Thoracic aorta (tissue), 2 donors: ENCODE measurements at regions not wholly inside any gene's neighbourhood (a gene's known extent, or its start where the extent isn't known, plus 50 kb on each side); places are given as distances from the start of the nearest gene placed in this dataset.
A peak's percentile ranks its signal among the peaks of the same experiment; 100 is the strongest.

Source experiments
- ATAC-seq: fragments of 150-250 bp; one replicate; pipeline ENCODE4 v1.8.0; 2017; ENCODE audit warnings: low read depth; ENCODE audit not compliant: insufficient number of reproducible peaks, low FRiP score
- DNase-seq: peaks from one replicate; pipeline ENCODE4 v3.0.0-alpha.2; 2020; ENCODE audit warnings: low spot score
- H3K27ac ChIP-seq, 2 donors: fragments of 200-600 bp; sonication (generic); 1 replicate in 1 of 2; 2 replicates in 1 of 2; pipeline ENCODE4 v1.5.1; 2016; ENCODE audit warnings: mild to moderate bottlenecking in 2 of 2, moderate library complexity in 2 of 2
- H3K27me3 ChIP-seq: fragments of 200-600 bp; sonication (generic); replicated peaks from 2 replicates; pipeline ENCODE4 v1.6.0; 2016; ENCODE audit warnings: mild to moderate bottlenecking; ENCODE audit not compliant: insufficient read depth
- H3K36me3 ChIP-seq: fragments of 200-600 bp; sonication (generic); one replicate; pipeline ENCODE4 v1.5.1; 2016
- H3K4me1 ChIP-seq, 2 donors: fragments of 200-600 bp; sonication (generic); 1 replicate in 1 of 2; 2 replicates in 1 of 2; pipeline versions ENCODE4 v1.5.1 to v1.6.0; 2016; ENCODE audit warnings: low read depth in 2 of 2, mild to moderate bottlenecking in 1 of 2; ENCODE audit not compliant: control insufficient read depth in 1 of 2
- H3K4me3 ChIP-seq: fragments of 200-600 bp; sonication (generic); 2 replicates; pipeline ENCODE4 v1.5.1; 2016; ENCODE audit warnings: mild to moderate bottlenecking
- H3K9me3 ChIP-seq: fragments of 200-600 bp; sonication (generic); 2 replicates; pipeline ENCODE4 v1.5.1; 2016
- TF ChIP-seq, protein P1 (sequence below): fragments of 200-600 bp; sonication (generic); IDR thresholded peaks from one replicate; pipeline ENCODE4 v1.5.1; 2019; ENCODE audit warnings: antibody characterized with exemption

DNA sequence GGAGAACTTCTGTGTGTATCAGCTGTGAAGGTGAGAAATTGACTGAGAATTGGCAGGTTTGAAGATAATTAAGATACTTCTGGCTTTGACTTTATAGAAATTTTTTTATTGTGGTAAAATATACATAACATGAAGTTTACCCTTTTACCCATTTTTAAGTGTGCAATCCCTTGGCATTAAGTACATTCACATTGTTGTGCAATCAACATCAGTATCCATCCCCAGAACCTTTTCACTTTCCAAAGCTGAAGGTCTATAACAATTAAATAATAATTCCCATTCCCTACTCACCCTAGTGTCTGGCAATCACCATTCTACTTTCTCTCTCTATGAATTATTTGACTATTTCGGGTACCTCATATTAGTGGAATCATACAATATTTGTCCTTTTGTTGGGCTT, 69.9 kb downstream of the ACTBL2 start:
- TF ChIP-seq, protein P1, sequence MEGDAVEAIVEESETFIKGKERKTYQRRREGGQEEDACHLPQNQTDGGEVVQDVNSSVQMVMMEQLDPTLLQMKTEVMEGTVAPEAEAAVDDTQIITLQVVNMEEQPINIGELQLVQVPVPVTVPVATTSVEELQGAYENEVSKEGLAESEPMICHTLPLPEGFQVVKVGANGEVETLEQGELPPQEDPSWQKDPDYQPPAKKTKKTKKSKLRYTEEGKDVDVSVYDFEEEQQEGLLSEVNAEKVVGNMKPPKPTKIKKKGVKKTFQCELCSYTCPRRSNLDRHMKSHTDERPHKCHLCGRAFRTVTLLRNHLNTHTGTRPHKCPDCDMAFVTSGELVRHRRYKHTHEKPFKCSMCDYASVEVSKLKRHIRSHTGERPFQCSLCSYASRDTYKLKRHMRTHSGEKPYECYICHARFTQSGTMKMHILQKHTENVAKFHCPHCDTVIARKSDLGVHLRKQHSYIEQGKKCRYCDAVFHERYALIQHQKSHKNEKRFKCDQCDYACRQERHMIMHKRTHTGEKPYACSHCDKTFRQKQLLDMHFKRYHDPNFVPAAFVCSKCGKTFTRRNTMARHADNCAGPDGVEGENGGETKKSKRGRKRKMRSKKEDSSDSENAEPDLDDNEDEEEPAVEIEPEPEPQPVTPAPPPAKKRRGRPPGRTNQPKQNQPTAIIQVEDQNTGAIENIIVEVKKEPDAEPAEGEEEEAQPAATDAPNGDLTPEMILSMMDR, result no peak
- Histone ChIP-seq H3K9me3 (no peaks in the 10 kb centered on the region), H3K27me3 (no peaks in the 10 kb centered on the region), H3K27ac (peak overlapping the region; percentile 65 to 68), H3K36me3 (no peaks in the 10 kb centered on the region), H3K4me3 (no peak overlapping the region), H3K4me1 (peaks cover 54 to 84% of the 10 kb centered on the region in 2 donors)
- DNase-seq, result no peak
- ATAC-seq, result no peak

DNA sequence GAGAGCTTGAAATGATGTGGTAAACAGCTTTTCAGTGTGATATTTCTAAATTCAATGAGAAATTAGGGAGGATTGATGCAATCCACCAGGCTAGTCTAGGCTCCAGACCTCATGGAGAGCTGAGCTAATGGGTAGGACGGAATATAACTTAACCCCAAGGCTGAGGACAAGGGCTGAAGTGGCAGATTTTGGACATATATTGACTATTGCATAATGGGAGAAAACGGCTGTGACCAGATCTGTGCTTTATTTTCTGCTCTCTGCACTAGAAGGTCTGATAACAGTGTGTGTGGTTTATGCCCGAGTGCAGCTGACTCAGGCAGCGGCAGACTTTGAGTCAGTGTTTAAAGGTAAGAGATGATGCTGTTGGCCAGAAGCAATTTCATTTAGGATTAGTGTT, 70.6 kb downstream of the ACTBL2 start:
- no peaks in the 10 kb centered on the region for H3K27me3 ChIP-seq
- no peaks in the 10 kb centered on the region for H3K36me3 ChIP-seq
- TF ChIP-seq, protein P1, result no peak
- DNase-seq (no peak), ATAC-seq (no peak)
- peak overlapping the region; percentile 65 to 68 for H3K27ac ChIP-seq
- H3K4me3 ChIP-seq, result no peak overlapping the region
- peaks cover 58 to 91% of the 10 kb centered on the region in 2 donors for H3K4me1 ChIP-seq
- no peaks in the 10 kb centered on the region for H3K9me3 ChIP-seq

DNA sequence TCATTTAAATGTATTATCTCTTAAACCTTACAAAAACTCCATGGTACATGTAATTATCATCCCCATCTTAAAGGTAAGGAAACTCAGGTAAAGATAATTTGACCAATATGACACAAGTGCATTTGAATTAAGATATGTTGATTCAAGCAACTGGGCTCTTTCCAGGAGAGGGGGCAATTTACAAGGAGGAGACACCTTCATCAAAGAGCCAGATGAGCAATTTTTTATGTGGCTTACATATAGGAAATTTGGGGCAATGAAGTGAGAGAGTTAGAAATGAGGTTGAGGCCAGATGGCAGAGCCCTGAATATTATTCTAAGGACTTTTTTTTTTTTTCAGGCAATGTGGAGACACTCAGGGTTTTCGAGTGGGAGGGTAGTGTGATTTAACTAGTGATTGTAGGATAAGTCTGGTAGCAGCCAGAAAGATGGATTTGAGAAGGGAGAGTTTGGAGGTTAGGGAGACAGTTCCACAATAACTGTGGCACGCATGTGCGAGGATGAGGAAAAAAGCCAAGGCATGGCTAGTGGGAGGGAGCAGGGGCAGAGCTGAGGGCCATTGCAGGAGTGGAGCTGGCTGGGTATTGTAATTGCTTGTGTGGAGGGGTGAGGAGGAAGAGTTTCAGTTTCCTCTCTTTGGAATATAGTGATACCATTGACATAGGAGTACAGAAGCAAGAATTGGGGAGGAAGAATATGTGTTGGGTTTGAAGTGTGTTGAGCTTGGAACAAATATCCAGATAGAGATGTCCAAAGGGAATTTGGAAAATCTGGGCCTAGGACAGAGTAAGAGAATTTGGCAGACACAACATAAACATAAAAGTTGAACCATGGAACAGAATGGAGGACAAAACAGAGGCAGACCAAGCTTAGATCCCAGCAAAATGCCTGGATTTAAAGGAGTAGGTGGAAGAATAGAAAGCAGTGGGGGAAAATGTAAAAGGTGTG, 72.0 kb downstream of the ACTBL2 start:
- peak overlapping the region; percentile 65 to 68 for H3K27ac ChIP-seq
- H3K4me1 ChIP-seq, result peaks cover 64 to 91% of the 10 kb centered on the region in 2 donors
- DNase-seq (no peak), ATAC-seq (no peak)
- no peaks in the 10 kb centered on the region for H3K27me3 ChIP-seq
- no peaks in the 10 kb centered on the region for H3K9me3 ChIP-seq
- H3K36me3 ChIP-seq, result no peaks in the 10 kb centered on the region
- TF ChIP-seq, protein P1, result no peak
- no peak overlapping the region for H3K4me3 ChIP-seq

DNA sequence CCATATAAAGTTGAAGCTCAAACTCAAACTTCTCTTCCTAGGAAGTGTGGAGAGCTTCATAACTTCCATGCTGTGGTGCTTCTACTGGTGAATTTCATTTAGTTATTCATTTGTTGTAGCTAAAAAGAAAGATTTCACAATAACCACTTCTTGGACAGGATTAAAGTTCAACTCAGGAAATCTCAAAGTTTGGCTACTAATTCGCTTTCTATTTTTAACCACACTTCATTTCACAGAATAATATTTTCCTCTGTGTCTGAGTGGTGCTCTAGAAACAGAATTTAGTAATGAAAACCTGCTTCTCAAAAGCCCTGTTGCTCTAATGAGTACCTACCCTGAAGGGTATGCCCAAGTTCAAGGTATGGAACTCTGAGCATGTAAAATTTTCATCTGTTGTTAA, 73.9 kb downstream of the ACTBL2 start:
- no peaks in the 10 kb centered on the region for H3K9me3 ChIP-seq
- no peak for DNase-seq
- ATAC-seq, result peak; percentile 89
- H3K36me3 ChIP-seq, result no peaks in the 10 kb centered on the region
- peak overlapping the region; percentile 40 to 80 for H3K27ac ChIP-seq
- TF ChIP-seq, protein P1, result no peak
- H3K27me3 ChIP-seq, result no peaks in the 10 kb centered on the region
- no peak overlapping the region for H3K4me3 ChIP-seq
- H3K4me1 ChIP-seq, result peaks cover 63 to 83% of the 10 kb centered on the region in 2 donors

DNA sequence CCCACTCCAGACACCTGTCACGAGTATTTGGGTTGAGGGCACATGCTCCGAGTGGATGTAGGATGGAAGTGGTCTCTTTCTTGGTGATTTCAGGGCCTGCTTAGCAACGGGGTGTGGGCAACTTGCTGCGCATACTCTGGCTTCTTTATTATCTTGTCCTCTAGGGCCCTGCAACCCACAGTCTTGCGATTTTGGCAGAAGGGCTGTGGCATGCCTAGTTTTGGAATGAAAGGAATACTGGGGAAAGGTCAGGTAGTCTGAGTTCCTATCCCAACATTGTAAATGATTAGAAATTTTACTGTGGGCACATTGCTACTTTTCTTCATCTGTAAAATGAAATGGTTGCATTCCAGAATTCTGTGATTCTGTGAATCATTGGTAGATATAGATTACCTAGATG, 74.3 kb downstream of the ACTBL2 start:
- Histone ChIP-seq H3K27ac (peak overlapping the region; percentile 25 to 80), H3K27me3 (no peaks in the 10 kb centered on the region)

More for the DNA sequence above, 74.3 kb downstream of the ACTBL2 start:
- DNase-seq, result no peak
- no peaks in the 10 kb centered on the region for H3K36me3 ChIP-seq
- no peaks in the 10 kb centered on the region for H3K9me3 ChIP-seq
- peaks cover 63 to 82% of the 10 kb centered on the region in 2 donors for H3K4me1 ChIP-seq
- H3K4me3 ChIP-seq, result no peak overlapping the region
- no peak for ATAC-seq
- TF ChIP-seq, protein P1, result no peak
